CD4-positive, alpha-beta T cell treated with Interferon gamma for 1 hour (primary cell): ENCODE measurements at regions not wholly inside any gene's neighbourhood (a gene's known extent, or its start where the extent isn't known, plus 50 kb on each side); places are given as distances from the start of the nearest gene placed in this dataset.
"Not testable (repeated sequence)": the region's sequence is repeated elsewhere in the genome, so short reads cannot be mapped to it uniquely, and the experiment has no call there.

Source experiments
- DNase-seq: peaks from one replicate; pipeline ENCODE4 v3.0.0-alpha.2; 2020

DNA sequence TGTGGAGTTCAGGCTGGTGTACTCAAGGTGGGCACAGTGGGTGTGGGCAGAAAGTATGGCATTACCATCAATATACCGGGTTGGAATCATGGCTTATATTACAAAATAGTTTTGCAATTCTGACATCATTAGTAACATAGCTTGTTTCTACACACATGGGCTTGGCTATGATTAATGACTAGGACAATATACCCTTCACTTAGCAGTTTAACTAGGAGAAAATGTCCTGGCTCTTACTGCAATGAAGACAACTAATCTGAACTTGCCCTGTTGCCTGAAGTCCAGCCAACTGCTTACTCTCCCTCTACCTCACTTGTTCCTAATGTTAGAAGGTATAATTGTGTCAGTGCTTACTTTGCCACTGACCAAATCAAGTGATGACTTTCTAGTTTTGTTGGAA lies 612.5 kb downstream of the EFNA5 start:
- no peak for DNase-seq

DNA sequence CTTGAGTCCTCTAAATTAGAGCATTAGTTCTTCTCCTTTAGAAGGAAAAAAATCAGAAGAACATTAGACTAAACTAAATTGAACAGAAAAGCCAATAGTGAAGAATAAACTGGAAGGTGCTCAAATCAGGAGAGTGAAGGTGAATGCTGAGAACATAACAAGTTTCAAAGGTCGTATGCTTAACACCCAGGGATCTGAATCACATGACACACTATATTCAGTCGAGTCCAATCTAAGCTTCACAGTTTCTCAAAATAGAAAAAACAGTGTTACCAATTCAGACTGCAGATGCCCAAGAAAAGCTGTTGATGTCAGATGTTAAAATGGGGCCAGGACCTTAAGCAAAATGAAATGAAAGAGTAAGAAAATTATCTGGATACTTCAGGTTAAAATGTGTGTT lies 614.5 kb downstream of the EFNA5 start:
- no peak for DNase-seq

DNA sequence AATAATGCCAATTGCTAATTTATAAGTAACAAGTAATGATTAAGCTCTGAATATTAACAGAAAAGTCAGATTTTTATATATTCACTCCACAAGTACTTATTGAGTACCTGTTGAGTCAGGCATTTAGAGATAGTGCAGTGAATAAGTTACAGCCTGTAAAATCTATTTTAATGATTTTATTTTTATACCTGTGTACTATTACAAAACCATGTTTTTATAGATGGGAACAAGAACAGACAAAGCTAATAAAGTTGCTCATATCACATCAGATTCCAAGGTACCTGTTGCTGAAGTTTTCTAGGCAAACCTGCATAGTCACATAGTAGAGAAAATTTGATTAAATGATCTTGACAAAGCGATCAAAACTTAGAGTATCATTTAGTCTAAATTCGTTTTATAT lies 623.7 kb downstream of the EFNA5 start:
- DNase-seq = no peak

DNA sequence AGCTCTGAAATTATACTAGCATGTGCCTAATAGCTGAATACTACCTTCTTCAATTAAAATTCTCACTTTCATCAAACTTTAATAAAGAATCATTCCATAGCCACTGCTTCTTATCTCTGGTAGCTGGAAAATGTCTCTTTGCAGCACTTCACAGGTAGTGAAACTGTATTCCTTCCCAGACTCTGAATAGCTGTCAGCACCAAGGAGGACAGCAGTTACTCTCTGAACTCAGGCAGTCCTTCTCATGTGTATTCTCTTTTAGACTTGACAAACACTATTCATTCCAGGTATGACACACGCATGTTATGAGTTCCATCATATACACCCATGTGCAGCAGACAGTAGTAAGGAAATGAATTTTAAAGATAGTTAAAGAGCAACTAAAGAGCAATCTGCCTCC lies 627.1 kb downstream of the EFNA5 start:
- no peak for DNase-seq

DNA sequence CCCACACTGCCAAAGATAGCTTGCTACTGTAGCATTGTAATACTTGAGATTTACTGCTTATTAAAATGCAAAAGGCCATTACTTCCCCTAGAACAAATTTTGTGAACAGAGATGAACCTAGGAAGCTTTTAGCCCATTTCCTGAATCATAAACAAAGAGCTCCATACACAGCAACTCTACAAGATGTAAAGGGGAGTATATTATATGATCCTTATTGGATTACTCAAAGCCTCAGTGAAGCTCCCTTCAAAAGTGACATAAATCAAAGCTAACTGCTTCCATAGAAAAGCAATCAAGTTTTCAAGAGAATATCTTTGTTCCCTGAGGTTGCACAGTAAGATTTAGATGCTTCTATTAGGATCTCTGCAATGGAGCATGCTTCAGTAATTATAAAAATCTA lies 629.8 kb downstream of the EFNA5 start:
- no peak for DNase-seq

DNA sequence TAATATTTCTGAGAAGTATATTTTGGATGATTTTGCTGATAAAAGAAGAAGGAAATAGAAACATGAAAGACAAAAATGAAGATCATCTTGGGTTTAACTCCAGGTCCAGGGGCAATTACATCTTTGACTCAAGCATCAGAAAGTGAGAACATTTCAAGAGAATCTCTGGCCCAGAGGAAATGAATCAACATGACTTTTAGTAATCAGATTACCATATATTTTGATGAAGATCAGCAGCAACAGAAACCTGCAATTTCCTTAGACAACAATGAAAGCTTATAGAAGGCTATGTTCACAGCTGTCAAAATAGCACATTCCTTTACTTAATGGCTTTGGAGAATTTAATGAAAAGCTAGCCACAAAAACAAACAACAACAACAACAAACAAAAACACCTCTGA lies 638.1 kb downstream of the EFNA5 start:
- DNase-seq = no peak

DNA sequence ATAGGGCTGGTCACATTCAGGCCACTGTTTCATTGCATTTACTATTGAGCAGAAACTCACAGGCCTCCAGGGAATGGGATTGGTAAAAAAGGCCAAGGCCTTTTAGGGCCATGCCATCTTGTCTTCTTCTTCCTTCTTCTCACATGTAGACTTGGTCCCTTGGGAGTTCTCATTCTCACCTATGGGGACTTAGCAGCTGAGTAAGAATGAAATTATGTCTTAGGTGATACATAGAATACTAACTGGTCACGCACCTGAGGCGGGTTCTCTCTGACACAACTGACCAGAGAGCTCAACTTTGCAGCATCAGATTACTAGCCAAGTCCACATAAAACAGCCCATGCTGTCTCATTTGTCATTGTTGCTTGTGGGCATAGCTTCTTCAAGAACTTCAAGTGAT lies 641.8 kb downstream of the EFNA5 start:
- DNase-seq = no peak

DNA sequence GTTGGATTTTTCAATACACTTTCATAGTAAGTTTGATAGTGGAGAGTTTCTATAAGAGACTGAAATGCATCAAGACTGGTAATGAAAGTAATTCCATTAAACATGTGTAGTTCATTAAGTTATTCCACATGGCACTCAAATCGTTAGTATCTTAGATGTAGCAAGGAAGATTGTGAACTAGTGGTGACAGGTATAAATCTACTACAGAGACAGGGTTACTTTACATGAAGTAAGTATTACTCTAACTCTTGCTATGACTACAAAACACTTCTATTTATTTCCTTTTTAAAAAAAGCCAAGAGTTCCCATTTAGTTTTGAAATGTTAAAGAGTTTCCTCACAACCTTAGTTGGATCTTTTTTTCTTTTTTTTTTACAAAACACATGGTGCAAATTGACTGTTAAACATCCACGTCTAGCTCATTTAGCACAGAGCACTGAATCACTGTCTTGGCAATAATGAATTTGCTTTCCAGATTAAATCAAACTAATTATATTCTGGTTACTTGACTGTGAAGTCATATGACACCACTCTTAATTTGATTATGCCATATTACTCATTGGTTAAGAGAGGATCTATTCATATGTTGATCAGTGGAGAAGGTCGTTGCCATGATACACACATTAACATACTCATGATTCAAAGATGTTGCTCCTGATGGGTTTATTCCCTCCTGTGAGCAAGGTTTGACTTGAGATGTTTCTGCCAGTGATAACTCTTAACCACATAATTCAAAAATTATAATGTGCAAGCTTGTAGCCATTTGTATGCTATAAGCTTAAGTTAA lies 644.8 kb downstream of the EFNA5 start:
- DNase-seq = no peak

DNA sequence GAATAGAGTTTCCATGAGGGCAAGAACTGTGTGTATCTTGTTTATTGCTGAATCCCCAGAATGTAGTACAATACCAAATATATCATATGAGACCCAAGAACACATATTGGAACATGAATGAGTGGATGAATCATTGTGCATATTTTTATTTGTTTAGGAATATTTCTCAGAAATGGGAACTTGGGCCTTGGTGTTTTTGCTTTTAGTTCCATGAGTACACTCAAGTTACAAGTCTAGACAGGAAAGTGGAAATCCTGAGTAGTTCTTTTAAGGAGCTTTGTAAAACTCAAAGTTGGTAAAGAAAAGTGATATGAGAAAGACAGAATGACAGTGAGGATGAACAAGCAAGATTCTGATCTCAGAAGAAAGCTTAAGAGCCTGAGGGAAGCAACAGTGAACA lies 647.0 kb downstream of the EFNA5 start:
- no peak for DNase-seq

DNA sequence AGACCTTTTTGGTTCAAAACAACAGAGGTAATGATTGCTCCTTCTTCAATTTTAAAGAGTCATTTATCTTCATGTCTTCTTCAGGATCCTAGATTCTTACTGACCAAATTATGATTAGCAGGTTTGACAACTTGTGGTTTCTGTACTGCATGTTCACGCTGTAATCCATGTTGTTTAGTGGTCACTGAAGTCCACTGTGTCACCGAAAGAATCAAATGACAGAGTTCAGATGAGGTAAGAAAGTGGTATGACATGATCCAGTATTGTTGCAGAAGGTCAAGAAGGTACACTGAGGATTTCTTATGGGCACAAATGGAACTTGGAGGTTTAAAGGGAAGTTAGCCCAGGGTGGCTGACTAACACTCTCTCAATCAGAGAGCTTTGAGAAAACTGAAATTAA lies 649.2 kb downstream of the EFNA5 start:
- no peak for DNase-seq

DNA sequence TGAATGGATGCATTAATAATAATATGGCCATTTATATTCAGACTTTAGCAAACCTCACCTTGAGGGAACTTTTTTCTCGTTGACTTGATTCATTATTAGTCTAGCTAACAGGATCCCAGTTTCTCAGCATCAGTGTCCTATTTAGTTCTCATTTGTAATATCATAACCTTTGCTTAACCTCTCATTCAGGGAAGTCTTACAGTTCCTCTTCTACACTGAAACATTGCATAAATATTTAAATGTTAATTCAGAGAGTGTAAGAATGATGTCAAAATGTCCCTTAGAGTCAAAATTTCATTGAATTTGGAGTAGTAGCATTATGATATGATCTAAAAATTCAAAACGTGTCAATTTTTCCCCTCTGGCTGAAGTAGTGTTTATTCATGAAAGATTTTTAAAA lies 650.1 kb downstream of the EFNA5 start:
- no peak for DNase-seq

DNA sequence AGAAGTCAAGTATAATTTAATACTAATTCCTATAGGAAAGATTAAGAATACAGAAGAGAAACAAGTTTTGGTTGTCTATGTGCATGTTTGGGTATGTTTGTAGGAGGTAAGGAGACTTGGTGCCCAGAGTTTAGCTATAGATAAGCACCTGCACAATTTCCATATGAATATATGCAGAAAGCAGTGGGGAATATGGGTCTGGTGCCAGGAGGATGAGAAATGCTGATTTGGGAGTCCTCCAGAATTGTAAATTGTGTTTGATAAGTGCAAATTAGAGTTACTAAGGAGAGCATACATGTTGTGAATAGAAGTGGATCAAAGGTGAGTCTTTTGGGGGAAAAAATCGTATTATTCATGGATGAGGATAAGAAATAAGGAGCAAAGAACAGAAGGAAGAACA lies 653.1 kb downstream of the EFNA5 start:
- no peak for DNase-seq

DNA sequence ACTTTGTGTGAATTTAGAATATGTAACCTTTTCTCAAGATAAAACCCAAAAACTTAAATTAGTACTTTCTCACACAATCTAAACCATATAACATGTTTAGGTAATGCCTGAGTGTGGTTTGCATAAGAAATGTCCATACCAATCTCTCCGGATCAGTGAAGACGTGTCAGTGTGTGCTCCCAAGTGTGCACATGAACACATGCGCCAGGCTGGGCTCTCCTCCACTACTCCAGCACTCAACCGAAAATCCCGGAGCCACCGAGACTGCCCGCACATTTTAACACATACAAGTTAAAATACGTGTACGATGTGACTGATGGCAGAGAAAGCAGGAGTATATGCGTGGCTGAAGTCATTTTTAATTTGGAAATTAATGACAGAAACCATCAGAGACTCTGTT lies 658.4 kb downstream of the EFNA5 start:
- no peak for DNase-seq

DNA sequence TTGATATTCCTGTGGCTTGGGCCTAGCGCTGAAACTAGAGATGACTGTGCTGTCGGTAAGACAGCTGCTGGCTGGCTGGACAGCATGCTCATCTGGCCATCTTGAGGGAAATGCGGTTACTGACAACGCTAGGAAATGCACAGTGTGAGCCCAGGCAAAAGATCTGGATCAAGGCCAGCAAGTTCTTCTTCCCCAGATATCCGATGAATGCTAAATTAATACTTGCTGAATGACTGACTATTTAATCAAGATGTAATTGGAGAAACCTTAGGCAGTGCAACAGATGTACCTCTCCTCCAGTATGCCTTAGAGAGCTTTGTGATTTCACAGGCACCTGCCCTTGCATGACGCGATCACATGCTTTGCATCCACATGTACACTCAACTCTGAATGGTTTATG lies 659.1 kb downstream of the EFNA5 start:
- DNase-seq = no peak

DNA sequence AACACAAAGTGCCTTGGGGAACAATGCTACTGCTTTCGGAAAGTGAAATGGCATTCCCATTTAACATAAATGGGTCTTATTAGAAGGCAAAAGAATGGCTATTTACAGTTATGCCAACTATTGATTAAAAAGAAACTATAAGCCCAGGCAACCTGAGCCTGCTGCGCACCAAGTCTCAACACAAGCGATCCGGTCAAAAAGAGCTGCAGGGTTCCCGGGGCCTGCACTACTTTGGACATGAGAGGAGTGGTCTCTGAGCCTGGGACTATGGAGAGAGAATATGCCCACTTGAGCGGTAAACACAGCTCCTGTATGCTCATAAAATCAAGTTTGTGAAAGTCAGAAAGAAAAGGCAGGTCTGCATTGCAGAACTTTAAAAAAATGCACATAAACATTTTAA lies 660.7 kb downstream of the EFNA5 start:
- no peak for DNase-seq

DNA sequence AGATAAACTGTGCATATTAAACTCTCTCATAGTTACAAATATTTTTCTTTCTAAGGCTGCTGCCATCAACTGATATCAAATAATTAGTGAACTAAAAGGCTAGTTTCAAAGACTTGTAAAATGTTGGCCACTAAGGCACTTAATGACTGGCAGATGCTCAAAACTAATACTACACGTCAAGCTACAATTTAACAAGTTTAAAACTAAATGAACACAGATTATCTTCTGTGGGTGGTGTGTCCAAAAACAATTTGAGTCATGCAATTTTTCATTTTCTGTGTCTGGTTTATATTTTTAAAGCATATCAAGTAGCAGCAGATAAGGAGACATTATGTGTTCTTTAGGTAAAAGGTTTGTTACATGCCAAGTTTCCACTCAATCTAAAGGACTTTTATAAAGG lies 665.1 kb downstream of the EFNA5 start:
- DNase-seq = no peak

DNA sequence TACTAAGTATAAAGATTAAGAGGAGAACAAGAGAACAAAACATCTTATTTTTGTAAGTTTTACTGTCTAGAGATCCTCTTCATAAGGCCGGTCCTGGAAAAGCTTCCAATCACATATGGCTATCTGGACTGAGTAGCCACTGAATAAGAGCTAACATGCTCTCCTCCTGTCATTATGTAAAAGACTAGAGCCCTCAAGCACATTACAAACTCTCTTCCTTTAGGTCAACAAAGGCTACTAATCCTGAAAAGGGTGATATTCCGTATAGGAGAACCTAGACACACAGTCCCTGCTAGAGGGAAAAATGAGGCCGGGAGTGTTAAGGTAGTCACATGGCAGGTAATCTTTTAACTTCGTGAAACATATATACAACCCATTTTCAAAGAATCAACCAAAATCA lies 665.6 kb downstream of the EFNA5 start:
- DNase-seq = no peak

DNA sequence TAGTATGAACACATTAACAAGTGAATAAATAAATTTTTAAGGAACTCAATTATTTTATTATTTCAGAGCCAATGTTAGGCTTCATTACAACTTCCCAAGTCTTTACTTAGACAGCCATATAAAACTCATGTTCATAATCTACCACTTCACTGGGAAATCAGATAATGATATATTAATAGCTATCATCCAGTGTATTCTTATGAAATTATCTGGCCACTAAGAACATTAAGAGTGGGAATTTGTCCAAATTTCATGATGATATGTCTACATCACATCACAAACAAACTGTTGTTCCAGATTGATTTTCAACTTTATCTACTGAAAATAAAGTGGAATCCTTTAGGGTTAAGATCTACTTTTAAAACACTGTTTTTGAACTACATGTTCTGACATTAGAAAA lies 668.6 kb downstream of the EFNA5 start:
- no peak for DNase-seq

DNA sequence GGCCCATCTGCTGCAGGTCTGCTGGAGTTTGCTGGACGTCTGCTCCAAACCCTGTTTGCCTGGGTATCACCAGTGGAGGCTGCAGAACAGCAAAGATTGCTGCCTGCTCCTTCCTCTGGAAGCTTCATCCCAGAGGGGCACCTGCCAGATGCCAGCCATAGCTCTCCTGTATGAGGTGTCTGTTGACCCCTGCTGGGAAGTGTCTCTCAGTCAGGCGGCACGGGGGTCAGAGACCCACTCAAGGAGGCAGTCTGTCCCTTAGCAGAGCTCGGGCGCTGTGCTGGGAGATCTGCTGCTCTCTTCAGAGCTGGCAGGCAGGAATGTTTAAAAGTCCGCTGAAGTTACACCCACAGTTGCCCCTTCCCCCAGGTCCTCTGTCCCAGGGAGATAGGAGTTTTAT lies 671.2 kb downstream of the EFNA5 start:
- DNase-seq = not testable (repeated sequence)

DNA sequence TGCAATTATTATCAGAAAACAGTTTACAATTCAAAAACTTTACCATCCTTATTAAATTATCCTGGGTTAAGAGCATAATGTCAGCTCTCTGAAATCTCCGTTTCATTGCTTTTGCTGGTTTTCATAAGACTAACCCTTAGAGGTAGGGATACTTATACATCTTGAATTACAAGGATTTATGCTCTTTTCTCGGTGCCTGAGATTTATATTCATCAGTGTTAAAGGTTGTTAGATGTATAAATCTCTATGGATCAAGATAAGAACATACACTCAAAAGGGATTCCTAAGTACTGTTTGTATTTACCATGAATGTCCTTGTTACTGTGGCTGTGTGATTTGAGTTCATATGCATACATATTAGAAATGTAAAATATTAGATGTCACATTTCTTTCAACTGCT lies 684.7 kb downstream of the EFNA5 start:
- no peak for DNase-seq

DNA sequence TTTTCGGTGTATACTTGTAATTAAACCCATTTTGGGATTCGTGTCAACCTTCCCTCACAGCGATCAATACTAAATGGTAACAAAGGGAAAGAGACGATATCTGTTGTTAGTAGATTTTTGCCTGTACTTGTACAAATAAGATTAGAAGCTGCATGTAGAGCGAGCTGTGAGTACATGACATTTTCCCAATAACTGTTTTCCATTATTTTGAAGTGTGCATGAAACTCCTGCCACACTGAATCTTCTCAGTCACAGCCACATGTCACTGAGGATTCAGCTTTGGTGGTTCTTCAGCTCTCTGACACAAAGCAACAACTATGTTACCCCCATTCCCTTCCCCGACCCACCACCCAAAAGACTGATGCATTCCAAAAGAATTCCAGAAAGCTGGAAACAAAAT lies 685.6 kb downstream of the EFNA5 start:
- no peak for DNase-seq

DNA sequence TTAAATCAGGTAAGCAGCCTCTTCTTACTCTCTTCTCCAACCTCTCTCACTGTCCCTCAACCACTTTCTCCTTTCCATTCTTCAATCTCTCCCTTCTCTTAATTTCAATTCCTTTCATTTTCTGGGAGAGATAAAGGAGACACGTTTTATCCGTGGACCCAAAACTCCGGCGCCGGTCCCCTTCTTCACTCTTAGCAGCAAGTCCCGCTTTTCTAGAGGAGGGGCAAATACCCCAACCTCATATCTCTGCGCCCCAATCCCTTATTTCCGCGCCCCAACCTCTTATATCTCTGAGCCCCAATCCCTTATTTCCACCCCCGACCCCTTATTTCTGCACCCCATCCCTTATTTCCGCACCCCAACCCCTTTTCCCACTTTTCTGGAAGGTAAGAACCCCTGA lies 691.6 kb downstream of the EFNA5 start:
- DNase-seq = not testable (repeated sequence)

DNA sequence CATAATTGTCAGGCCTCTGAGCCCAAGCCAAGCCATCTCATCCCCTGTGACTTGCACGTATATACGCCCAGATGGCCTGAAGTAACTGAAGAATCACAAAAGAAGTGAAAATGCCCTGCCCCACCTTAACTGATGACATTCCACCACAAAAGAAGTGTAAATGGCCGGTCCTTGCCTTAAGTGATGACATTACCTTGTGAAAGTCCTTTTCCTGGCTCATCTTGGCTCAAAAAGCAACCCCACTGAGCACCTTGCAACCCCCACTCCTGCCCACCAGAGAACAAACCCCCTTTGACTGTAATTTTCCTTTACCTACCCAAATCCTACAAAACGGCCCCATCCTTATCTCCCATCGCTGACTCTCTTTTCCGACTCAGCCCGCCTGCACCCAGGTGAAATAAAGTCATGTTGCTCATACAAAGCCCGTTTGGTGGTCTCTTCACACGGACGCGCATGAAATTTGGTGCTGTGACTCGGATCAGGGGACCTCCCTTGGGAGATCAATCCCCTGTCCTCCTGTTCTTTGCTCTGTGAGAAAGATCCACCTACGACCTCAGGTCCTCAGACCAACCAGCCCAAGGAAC lies 692.1 kb downstream of the EFNA5 start:
- not testable (repeated sequence) for DNase-seq

DNA sequence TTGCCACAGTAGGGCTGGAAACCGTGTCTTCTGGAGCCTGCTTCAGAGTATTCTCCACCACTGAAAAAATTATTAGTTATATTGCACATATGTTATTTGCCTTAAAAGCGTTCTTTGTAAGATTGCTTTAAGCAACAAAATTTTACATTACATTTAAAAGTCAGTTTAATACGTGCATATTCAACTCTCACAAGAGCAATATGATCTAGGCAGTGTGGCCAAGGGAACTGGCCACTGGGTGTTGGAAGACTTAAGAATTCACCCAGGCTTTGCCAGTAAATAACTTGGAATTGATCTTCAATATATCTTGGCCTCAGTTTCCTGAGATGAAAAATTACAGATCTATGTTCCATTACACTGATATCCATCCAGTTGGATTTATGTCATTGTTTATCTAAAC lies 694.4 kb downstream of the EFNA5 start:
- no peak for DNase-seq

DNA sequence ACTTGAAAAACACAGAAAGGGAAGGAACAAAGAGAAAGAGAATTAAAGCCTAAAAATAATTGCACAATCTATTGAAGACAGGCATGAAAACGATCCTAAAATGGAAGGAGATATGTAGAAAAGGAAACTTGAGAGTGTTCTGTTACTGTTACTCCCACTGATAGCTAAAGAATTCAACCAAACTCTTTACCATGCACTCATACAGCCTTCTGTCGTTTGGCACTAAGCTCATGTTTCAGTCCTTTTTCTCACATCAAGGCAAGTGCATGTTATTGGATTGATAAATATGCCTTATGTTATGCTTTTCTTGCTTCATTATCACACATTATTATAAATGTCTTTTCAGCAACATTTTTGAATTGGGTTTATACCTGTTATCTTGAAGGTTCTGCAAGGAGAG lies 696.5 kb downstream of the EFNA5 start:
- DNase-seq = no peak
